GM19395 (cell line): ENCODE measurements at regions not wholly inside any gene's neighbourhood (a gene's known extent, or its start where the extent isn't known, plus 50 kb on each side); places are given as distances from the start of the nearest gene placed in this dataset.

Experiments used
- ATAC-seq: cut with Tn5 transposase; IDR thresholded peaks from one replicate; pipeline ENCODE4 v1.9.1; 2021; ENCODE audit warnings: mild to moderate bottlenecking, moderate library complexity; ENCODE audit not compliant: unreplicated experiment

- ATAC-seq = no peak
Observed at GRCh38 chr12:123100882-123101281, 50.0 kb downstream of the PITPNM2 start.

DNA sequence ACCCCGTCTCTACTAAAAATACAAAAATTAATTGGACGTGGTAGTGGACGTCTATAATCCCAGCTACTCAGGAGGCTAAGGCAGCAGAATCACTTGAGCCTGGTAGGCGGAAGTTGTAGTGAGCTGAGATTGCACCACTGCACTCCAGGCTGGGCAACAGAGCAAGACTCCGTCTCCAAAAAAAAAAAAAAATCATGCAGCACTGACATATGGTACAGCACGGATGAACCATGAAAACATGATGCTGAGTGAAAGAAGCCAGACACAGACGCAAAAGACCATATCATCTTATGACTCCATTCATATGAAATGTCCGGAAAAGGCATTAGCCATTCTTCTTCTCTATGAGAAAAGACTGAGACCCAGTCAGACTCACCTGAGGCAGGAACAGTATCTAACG, 50.4 kb downstream of the PITPNM2 start:
- no peak for ATAC-seq

DNA sequence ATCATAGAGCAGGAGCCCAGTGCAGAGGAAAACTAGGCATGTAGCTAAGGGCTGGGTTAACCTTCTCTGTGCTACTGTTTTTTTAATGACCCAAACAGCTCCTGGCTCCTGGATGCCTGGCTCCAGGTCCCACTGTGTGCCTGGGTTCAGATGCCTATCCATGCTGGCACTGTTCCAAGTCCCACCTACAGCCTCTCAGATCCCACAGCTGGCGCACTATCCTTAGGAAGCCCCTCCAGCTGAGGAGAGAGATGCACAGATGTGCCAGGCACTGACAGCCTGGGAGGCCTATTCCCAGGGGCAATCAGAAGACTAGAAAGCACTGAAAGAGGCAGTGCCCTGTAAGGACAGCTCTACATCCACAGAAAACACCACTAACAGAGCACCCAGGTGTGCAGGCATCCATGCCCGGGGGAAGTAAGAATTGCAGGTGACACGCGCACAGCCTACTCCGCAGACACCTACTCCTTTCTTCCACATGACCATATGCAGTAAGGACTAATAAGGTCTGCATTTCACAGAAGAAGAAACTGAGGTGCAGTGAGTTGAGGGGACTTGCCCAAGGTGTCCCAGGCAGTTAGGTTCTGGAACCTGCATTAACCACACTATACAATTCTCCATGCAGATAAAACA, 51.2 kb downstream of the PITPNM2 start:
- ATAC-seq = no peak

DNA sequence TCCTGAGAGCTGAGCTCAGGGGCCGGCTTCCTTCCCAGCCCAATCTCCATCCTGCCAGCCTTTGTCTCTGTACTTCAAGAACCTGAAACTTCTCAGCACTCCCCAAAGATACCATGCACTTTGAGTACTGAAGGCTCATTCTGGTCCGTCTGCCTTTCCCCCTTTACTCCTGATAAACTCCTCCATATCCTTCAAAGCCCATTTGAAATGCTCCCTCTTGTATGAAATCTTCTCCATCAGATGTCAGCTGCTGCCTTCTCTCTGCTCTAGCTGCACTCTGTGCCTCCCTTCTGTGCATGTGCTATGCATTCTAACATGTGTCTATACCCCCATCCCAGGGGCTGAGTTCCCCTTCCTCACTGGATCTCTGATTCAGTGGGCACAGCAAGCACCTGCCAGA, 52.1 kb downstream of the PITPNM2 start:
- no peak for ATAC-seq

DNA sequence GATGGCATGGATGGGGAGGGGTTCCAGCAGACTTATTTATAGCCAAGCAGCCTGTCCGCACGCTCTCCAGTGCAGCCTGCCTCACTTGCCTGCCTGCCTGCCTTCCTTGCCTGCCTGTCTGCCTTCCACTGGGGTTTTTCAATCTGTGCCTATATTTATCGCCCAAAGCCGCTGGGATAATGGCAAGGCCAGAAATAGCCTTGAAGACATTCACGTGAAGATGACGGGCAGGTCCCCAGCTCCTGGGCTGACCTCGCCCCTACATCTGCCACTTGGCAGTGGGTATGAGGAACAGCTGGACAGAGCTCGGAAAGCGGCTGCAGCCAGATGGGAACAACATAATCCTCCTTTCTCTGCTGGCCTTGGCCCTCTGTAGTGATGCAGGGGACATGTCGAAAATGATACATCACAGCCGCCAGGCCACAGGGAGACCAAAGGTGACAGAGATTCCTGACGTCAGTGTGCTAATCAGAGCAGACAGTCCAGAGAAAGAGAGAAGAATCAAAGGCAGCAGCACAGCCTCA, 53.3 kb downstream of the PITPNM2 start:
- ATAC-seq = no peak

- ATAC-seq = no peak
Observed at GRCh38 chr12:123096741-123097140, 54.1 kb downstream of the PITPNM2 start.

- no peak for ATAC-seq
Observed at GRCh38 chr12:123096182-123096581, 54.7 kb downstream of the PITPNM2 start.

DNA sequence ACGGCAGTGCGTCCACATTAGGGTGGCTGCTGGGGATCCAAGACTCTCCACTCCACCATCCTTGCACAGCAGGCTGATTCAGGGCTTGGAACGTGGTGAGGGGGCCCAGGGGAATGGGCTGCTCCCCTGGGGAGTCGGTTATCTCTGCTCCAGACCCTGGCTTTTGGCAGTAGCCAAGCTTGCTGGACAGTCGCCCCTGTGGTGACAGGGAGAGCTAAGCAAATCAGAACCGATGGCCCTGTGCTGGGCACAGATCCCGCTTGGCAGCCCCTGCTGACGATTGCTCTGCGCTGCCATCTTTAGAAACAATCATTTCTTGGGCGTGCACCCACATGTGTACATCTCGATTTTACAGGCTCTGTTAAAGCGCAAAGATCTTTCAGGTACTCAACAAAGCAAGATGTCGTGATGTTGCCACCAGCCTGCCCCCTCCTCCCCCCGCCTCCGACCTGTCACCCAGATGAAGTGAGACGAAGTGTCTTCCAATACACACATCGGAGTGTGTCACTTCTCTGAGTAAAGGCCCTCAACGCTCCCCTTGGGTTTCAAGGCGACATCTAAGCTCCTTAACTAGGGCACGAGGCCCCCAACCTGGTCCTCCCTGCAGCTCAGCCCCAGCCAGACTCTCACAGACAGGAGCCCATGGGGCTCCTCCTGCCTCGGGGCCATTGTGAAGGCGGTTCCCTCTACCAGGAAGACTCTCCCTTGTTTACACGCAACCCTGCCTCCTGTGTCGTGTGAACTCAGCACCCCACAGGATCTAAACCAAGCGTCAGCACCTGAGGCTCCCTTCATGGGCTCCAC, 55.6 kb downstream of the PITPNM2 start:
- no peak for ATAC-seq

DNA sequence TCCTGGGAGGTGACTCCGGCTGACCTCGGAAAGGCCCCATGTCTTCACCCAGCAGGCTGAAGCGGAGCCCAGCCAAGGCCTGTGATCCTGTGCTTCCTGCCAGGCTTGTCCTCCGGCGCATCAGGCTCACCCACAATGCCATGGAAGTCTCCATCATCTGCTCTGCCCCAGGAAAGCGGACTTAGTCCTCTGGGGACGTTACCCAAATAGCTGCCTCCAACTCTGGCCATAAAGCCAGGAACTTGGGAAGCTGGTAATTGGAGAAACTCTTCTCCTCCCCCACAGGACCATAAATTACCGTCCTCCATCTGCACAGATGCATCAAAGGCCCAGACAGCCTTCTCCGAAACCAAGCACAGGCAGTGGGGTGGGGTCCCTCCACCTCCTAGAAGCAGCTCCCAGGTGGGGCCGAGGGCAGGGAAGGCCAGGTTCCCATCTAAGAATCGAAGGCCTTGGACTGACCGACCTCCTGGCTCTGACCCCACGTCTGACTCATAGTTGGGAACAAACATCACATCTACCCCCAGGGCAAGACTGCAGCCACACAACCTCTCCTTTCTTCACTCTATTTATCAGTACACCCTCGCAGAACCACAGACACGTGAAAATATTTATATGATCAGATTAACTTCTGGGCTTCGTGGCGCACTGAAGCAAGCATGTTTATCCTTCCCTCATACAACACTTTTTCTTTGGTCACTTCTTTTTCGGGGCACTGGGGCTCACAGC, 56.4 kb downstream of the PITPNM2 start:
- no peak for ATAC-seq

DNA sequence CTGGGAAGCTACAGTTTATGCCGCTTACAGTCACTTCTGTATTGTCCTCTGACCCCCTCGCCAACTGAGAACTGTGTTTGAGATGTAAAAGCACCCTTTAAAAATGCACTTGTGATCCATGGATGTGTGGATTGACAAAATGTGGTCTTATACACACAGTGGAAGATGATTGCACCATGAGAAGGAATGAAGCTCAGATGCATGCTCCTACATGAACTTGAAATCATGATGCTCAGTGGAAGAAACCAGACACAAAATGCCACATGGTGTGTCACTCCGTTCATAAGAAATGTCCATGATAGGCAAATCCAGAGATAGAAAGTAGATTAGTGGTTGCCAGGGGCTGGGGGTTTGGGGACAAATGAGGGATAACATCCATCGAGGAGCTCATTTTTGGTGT, 58.0 kb downstream of the PITPNM2 start:
- ATAC-seq = no peak

DNA sequence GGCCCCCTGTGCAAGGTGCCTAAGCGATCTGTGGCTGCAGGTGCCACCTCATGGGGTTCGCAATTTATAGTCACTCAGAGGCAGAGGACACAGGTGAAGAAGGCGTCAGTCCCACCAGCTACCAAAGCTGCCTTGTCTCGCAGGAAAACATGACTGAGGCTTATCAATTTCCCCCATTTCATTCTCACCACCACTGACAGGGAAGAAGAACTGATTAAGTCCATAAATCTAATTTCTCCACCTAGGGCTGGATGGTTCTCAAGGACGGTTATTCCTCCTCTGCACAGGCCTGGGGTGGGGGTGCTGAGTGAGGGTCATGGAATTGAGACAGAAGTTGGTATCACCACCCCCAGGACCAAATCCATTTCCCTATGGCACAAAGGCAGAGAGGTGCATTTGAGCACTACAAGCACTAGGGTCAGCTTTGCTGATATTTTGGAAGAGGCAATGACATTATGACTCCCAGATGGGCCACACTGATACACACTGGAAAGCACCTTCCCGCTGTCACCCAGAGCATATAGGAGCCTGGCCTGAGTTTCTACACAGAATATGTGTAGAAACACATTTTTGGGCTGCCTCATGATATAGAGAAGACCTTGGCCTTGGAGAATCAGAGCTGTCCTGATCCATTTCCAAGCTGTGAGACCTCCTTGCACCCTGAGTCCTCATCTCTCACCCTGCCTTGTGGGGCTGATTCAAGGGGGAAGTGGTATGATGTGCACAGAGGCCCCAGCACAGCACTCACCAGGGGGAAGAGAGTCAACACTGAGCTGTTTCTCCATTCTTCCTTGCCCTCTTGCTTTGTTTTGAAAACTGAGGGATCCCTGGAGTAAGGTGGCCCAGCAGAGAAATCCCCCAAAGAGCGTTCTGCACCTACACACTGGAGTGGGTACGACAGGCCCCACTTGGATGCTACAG, 59.4 kb downstream of the PITPNM2 start:
- ATAC-seq = no peak

GRCh38 chr12:123089631-123090353, 61.1 kb downstream of the PITPNM2 start:
- no peak for ATAC-seq

GRCh38 chr12:123089140-123089539, 61.8 kb downstream of the PITPNM2 start:
- no peak for ATAC-seq

- no peak for ATAC-seq
Observed at GRCh38 chr12:123085730-123086487, 65.0 kb downstream of the PITPNM2 start.

GRCh38 chr12:123085066-123085465, 65.8 kb downstream of the PITPNM2 start:
- ATAC-seq = no peak

- ATAC-seq = peak; percentile 60
Observed at GRCh38 chr12:123083661-123084571, 67.0 kb downstream of the PITPNM2 start.

GRCh38 chr12:123080634-123081033, 70.3 kb downstream of the PITPNM2 start:
- ATAC-seq = no peak

DNA sequence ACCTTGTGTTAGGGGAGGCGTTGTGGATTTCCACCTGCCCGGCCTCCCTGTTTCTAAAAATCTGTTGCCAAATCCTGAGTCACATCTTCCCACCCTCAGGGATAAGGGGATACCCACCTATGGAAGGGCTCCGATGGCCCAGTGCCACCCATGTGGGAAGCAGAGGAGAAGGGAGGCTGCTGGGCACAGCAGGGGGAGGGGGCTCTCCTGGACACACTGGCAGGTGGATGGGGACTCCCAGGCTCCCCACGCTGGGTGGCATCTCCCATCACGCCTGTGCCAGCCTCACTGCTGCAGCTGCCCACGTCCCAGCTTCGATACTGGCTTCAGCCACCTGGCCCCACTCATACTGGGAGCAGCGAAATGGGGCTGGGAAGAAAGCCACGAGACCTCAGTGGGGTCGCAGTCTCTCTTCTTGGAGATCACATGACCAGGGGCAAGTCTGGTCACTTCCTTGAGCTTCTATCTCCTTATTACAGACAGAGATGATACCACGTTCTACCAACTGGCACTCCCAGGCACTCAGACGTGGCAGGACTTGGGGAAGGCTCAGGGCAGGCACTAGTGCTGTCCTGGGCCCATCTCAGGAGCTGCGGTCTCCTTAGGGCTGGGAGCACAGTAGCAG, 72.2 kb downstream of the PITPNM2 start:
- no peak for ATAC-seq
